Ishikawa (cell line): ENCODE measurements at regions not wholly inside any gene's neighbourhood (a gene's known extent, or its start where the extent isn't known, plus 50 kb on each side); places are given as distances from the start of the nearest gene placed in this dataset.

ENCODE experiments used
- CEBPB ChIP-seq: IDR thresholded peaks from 2 replicates; pipeline ENCODE4 v1.6.1; 2012
- EGR1 ChIP-seq: IDR thresholded peaks from 2 replicates; pipeline ENCODE4 v1.6.1; 2012
- EP300 ChIP-seq: IDR thresholded peaks from 2 replicates; pipeline ENCODE4 v1.6.1; 2012; ENCODE audit warnings: borderline replicate concordance
- FOXM1 ChIP-seq: IDR thresholded peaks from 2 replicates; pipeline ENCODE4 v1.6.1; 2012; ENCODE audit warnings: low read depth, borderline replicate concordance
- MAX ChIP-seq: IDR thresholded peaks from 2 replicates; pipeline ENCODE4 v1.6.1; 2012
- NFIC ChIP-seq: IDR thresholded peaks from 2 replicates; pipeline ENCODE4 v1.6.1; 2012
- RAD21 ChIP-seq: IDR thresholded peaks from 2 replicates; pipeline ENCODE4 v1.6.1; 2012; ENCODE audit warnings: low read depth
- REST ChIP-seq: IDR thresholded peaks from 2 replicates; pipeline ENCODE4 v1.6.1; 2012; ENCODE audit warnings: low read depth, mild to moderate bottlenecking
- TAF1 ChIP-seq: IDR thresholded peaks from 2 replicates; pipeline ENCODE4 v1.6.1; 2012; ENCODE audit warnings: low read depth, mild to moderate bottlenecking
- TCF12 ChIP-seq: IDR thresholded peaks from 2 replicates; pipeline ENCODE4 v1.6.1; 2012; ENCODE audit warnings: low read depth
- TEAD4 ChIP-seq: IDR thresholded peaks from 2 replicates; pipeline ENCODE4 v1.6.1; 2012
- USF1 ChIP-seq: IDR thresholded peaks from 2 replicates; pipeline ENCODE4 v1.6.1; 2012
- YY1 ChIP-seq: IDR thresholded peaks from 2 replicates; pipeline ENCODE4 v1.6.1; 2012; ENCODE audit warnings: low read depth
- ZBTB7A ChIP-seq: IDR thresholded peaks from 2 replicates; pipeline ENCODE4 v1.6.1; 2012; ENCODE audit warnings: low read depth

GRCh38 chr16:85355515-85355837 is 243.2 kb upstream of the CIBAR2 start:
- no peak for TF ChIP-seq TCF12

- TF ChIP-seq USF1 = no peak
- no peak for TF ChIP-seq CEBPB
- TF ChIP-seq ZBTB7A = no peak
- TF ChIP-seq REST = no peak
- TF ChIP-seq TEAD4 = no peak
Measured at GRCh38 chr16:85356157-85356556, 243.9 kb upstream of the CIBAR2 start.

- TF ChIP-seq USF1 (no peak), EP300 (no peak), FOXM1 (no peak), RAD21 (no peak)
Measured at GRCh38 chr16:85357323-85357722, 245.1 kb upstream of the CIBAR2 start.

- TF ChIP-seq FOXM1 (no peak), NFIC (no peak), CEBPB (no peak)
Measured at GRCh38 chr16:85357924-85358505, 245.7 kb upstream of the CIBAR2 start.

- no peak for TF ChIP-seq TEAD4
- TF ChIP-seq YY1 = no peak
- no peak for TF ChIP-seq NFIC
- no peak for TF ChIP-seq TAF1
- TF ChIP-seq MAX = no peak
- no peak for TF ChIP-seq CEBPB
- no peak for TF ChIP-seq REST
- no peak for TF ChIP-seq EP300
- no peak for TF ChIP-seq TCF12
- TF ChIP-seq USF1 = no peak
- no peak for TF ChIP-seq EGR1
Measured at GRCh38 chr16:85358704-85359146, 246.5 kb upstream of the CIBAR2 start.

GRCh38 chr16:85359147-85359822 is 247.0 kb upstream of the CIBAR2 start:
- TF ChIP-seq REST (no peak), EP300 (no peak), RAD21 (no peak), TAF1 (no peak), USF1 (no peak), FOXM1 (no peak), YY1 (no peak)
